ENCODE measurements at regions not wholly inside any gene's neighbourhood (a gene's known extent, or its start where the extent isn't known, plus 50 kb on each side); places are given as distances from the start of the nearest gene placed in this dataset.

DNA sequence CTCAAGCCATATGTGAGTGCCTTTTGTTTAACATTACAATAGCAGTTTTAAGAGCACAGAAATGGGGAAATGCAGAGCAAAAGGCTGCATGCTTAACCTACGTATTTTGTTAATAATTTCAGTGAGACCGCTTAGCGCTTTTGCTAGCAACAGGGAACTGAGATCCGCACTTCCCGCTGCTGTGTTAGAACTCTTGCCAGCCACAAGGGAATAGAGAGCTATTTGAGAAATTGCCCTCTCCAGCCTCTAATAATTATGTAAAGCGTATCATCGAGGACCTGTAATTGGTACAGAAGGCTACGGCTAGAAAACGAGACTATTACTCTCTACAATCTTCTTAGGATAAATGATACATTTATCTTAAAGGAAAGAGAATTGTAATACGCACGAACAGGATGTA lies 205.2 kb upstream of the GRIP1 start:
- H3K27me3 ChIP-seq, result no peaks in the 10 kb centered on the region
- H3K4me1 ChIP-seq, result no peaks in the 10 kb centered on the region
- no peak for DNase-seq

DNA sequence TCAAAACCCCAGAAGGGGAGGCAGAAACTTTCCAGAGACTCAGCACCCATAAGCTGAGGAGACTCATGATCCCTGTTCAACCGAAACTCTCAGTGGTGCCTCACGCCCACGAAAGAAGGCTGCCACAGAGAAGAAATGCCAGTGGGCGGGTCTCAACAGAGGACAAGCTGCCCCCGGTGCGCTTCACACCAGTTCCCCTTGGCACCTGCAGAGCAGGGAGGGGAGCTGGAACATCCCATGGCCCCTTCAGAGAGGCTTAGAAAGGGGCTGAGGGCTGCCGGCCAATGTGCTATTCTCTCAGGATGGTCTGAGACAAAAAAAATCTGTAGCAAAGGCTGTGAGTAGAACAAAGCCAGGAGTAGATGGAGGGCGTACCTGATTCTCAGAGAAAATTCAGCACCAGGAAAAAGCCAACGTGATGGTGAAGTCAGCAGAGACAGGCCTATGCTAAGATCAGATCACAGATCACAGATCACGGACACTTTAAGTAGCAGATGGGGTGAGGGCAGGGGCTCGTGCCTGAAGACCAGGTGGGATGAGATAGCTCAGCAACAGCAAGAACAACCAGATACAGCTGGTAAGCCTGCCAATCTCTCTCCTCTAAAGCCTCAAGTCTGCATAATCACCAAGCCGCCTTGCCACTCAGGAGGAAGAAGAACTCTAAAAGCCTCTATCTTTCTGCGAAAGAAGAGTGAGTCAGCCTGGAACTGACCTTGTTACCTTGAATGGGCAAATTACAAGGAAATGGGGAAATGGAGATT lies 206.4 kb upstream of the GRIP1 start:
- no peaks in the 10 kb centered on the region for H3K9me3 ChIP-seq
- H3K4me1 ChIP-seq, result no peaks in the 10 kb centered on the region
- no peaks in the 10 kb centered on the region for H3K36me3 ChIP-seq
- H3K27me3 ChIP-seq, result no peaks in the 10 kb centered on the region
- TF ChIP-seq, protein P1, sequence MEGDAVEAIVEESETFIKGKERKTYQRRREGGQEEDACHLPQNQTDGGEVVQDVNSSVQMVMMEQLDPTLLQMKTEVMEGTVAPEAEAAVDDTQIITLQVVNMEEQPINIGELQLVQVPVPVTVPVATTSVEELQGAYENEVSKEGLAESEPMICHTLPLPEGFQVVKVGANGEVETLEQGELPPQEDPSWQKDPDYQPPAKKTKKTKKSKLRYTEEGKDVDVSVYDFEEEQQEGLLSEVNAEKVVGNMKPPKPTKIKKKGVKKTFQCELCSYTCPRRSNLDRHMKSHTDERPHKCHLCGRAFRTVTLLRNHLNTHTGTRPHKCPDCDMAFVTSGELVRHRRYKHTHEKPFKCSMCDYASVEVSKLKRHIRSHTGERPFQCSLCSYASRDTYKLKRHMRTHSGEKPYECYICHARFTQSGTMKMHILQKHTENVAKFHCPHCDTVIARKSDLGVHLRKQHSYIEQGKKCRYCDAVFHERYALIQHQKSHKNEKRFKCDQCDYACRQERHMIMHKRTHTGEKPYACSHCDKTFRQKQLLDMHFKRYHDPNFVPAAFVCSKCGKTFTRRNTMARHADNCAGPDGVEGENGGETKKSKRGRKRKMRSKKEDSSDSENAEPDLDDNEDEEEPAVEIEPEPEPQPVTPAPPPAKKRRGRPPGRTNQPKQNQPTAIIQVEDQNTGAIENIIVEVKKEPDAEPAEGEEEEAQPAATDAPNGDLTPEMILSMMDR (IDR thresholded peaks at IDR 0.05; ENCODE audit: low read depth, low read length), result no peak
- no peak for DNase-seq
- no peak overlapping the region for H3K4me3 ChIP-seq (ENCODE audit: low read depth, low read length)

More for the DNA sequence above, 205.2 kb upstream of the GRIP1 start:
- no peak overlapping the region for H3K4me3 ChIP-seq (ENCODE audit: low read depth, low read length)
- no peaks in the 10 kb centered on the region for H3K9me3 ChIP-seq
- H3K36me3 ChIP-seq, result no peaks in the 10 kb centered on the region
- TF ChIP-seq, protein P1 (IDR thresholded peaks at IDR 0.05; ENCODE audit: low read depth, low read length), result no peak

GRCh38 chr12:66896797-66897196 lies 217.9 kb upstream of the GRIP1 start:
- H3K4me1 ChIP-seq, result no peaks in the 10 kb centered on the region
- H3K9me3 ChIP-seq, result no peaks in the 10 kb centered on the region
- DNase-seq, result no peak
- TF ChIP-seq, protein P1 (IDR thresholded peaks at IDR 0.05; ENCODE audit: low read depth, low read length), result no peak
- H3K4me3 ChIP-seq (ENCODE audit: low read depth, low read length), result no peak overlapping the region
- H3K27me3 ChIP-seq, result no peaks in the 10 kb centered on the region
- H3K36me3 ChIP-seq, result no peaks in the 10 kb centered on the region

DNA sequence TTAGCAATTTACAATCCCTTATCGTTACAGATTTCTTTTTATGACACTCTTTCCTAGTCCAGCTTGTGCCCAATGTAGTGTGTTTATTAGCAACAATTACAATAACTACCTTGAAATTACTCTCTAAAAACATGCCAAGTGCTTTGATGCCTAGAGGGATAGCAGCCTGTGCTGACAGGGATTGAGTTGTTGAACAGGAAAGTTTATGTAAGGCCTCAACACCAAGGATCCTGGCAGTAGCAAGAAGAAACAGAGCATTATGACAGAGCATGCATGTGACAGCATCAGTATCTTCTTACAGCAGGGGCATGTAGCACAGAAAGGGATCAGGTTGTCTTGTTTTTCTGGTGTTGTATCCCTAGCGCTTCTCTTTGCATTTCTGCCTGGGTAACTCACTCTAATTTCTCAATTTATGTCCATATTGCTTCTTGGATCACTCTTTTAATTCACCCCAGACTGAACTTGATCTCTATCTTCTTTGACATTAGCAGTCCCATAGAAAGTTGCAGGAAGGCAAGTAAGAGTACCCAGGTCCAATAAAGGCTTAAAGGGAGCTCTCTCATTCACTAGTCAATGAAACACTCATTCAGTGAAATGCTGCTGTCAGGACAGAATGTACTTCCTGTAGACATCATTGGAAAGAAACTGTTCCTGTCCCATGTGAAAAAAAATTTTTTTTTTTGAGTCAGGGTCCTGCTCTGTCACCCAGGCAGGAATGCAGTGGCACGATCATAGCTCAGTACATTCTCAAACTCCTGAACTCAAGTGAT lies 220.0 kb upstream of the GRIP1 start:
- Histone ChIP-seq H3K9me3 (no peaks in the 10 kb centered on the region), H3K4me3 (ENCODE audit: low read depth, low read length) (no peak overlapping the region), H3K4me1 (no peaks in the 10 kb centered on the region), H3K36me3 (no peaks in the 10 kb centered on the region), H3K27me3 (no peaks in the 10 kb centered on the region)
- no peak for DNase-seq
- TF ChIP-seq, protein P1 (IDR thresholded peaks at IDR 0.05; ENCODE audit: low read depth, low read length), result no peak

GRCh38 chr12:66899588-66899987 lies 220.7 kb upstream of the GRIP1 start:
- Histone ChIP-seq H3K9me3 (no peaks in the 10 kb centered on the region), H3K4me1 (no peaks in the 10 kb centered on the region), H3K4me3 (ENCODE audit: low read depth, low read length) (no peak overlapping the region), H3K36me3 (no peaks in the 10 kb centered on the region), H3K27me3 (no peaks in the 10 kb centered on the region)
- DNase-seq, result no peak
- TF ChIP-seq, protein P1 (IDR thresholded peaks at IDR 0.05; ENCODE audit: low read depth, low read length), result no peak

GRCh38 chr12:66900616-66901015 lies 221.7 kb upstream of the GRIP1 start:
- Histone ChIP-seq H3K9me3 (no peaks in the 10 kb centered on the region), H3K4me3 (ENCODE audit: low read depth, low read length) (no peak overlapping the region), H3K36me3 (no peaks in the 10 kb centered on the region), H3K4me1 (no peaks in the 10 kb centered on the region), H3K27me3 (no peaks in the 10 kb centered on the region)
- no peak for DNase-seq
- TF ChIP-seq, protein P1 (IDR thresholded peaks at IDR 0.05; ENCODE audit: low read depth, low read length), result no peak
